DOHH2 (cell line): ENCODE measurements at regions not wholly inside any gene's neighbourhood (a gene's known extent, or its start where the extent isn't known, plus 50 kb on each side); places are given as distances from the start of the nearest gene placed in this dataset.

ENCODE experiments used
- H3F3A ChIP-seq: fragments of 200-600 bp; sonication (generic), shearing (Covaris generic); 2 replicates; pipeline ENCODE4 v1.6.0; 2016; ENCODE audit warnings: antibody characterized with exemption, mild to moderate bottlenecking; ENCODE audit not compliant: control insufficient read depth, insufficient read depth
- H3K27ac ChIP-seq: fragments of 200-600 bp; sonication (generic); 2 replicates; pipeline ENCODE4 v1.5.1; 2014; ENCODE audit warnings: low read depth, mild to moderate bottlenecking, low read length, moderate library complexity
- H3K27me3 ChIP-seq: fragments of 200-600 bp; sonication (generic); 2 replicates; pipeline ENCODE4 v1.6.1; 2014; ENCODE audit warnings: mild to moderate bottlenecking, low read length, mixed read lengths; ENCODE audit not compliant: control insufficient read depth
- H3K36me3 ChIP-seq: fragments of 200-600 bp; sonication (generic); 2 replicates; pipeline ENCODE4 v1.6.1; 2014; ENCODE audit warnings: mild to moderate bottlenecking, low read length, moderate library complexity, mixed read lengths; ENCODE audit not compliant: control insufficient read depth
- H3K4me1 ChIP-seq: fragments of 200-600 bp; sonication (generic); 2 replicates; pipeline ENCODE4 v1.6.1; 2014; ENCODE audit warnings: mild to moderate bottlenecking, low read length, mixed read lengths; ENCODE audit not compliant: control insufficient read depth
- H3K4me2 ChIP-seq: fragments of 200-600 bp; sonication (generic); 2 replicates; pipeline ENCODE4 v1.6.0; 2014; ENCODE audit warnings: mild to moderate bottlenecking, low read length, moderate library complexity
- H3K4me3 ChIP-seq: fragments of 200-600 bp; sonication (generic); 2 replicates; pipeline ENCODE4 v1.5.1; 2014; ENCODE audit warnings: mild to moderate bottlenecking, low read length, mixed read lengths
- H3K79me2 ChIP-seq: fragments of 200-600 bp; sonication (generic); 2 replicates; pipeline ENCODE4 v1.6.1; 2014; ENCODE audit warnings: mild to moderate bottlenecking, low read length, mixed read lengths; ENCODE audit not compliant: control insufficient read depth
- H3K9me2 ChIP-seq: fragments of 200-600 bp; sonication (generic); replicated peaks from 2 replicates; pipeline ENCODE4 v1.6.1; 2014; ENCODE audit warnings: mild to moderate bottlenecking, low read length, mixed read lengths; ENCODE audit not compliant: control insufficient read depth
- H3K9me3 ChIP-seq: fragments of 200-600 bp; sonication (generic); 2 replicates; pipeline ENCODE4 v1.6.1; 2014; ENCODE audit warnings: antibody characterized with exemption, low read length, mixed read lengths; ENCODE audit not compliant: control insufficient read depth, insufficient read depth
- H4K20me1 ChIP-seq: fragments of 200-600 bp; sonication (generic); 2 replicates; pipeline ENCODE4 v1.6.0; 2014; ENCODE audit warnings: low read depth, mild to moderate bottlenecking, antibody characterized with exemption, low read length, moderate library complexity; ENCODE audit not compliant: control insufficient read depth, insufficient read depth
- EZH2phosphoT487 ChIP-seq: fragments of 200-600 bp; sonication (generic); IDR thresholded peaks from 2 replicates; pipeline ENCODE4 v1.6.1; 2017; ENCODE audit warnings: borderline replicate concordance, mild to moderate bottlenecking, antibody characterized with exemption, low read length, moderate library complexity, mixed read lengths
- TF ChIP-seq, protein P1 (sequence below): fragments of 200-600 bp; sonication (generic); IDR thresholded peaks from one replicate; pipeline ENCODE4 v1.5.1; 2014; ENCODE audit warnings: antibody characterized with exemption, mild to moderate bottlenecking, low read depth, low read length; ENCODE audit not compliant: poor library complexity, severe bottlenecking

DNA sequence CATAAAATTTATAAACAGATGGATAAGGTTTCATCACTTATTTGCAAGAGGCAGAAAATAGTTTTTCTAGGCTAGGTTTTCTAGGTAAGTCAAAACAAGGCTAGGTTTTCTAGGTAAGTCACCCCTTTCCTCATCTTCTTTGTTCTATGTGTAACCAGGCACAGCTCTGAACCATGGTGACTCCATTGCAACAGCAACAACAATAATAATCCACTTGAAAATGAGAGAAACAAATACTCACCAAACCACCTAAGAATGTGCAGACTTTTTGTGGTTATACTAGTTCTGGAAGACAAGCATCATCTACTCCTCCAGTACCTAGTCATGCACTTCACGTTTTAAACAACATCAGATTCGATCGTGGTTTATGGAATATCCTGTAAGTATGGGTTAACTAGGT lies 237.4 kb upstream of the ACVR2A start:
- H3K36me3 ChIP-seq, result no peaks in the 10 kb centered on the region
- no peaks in the 10 kb centered on the region for H3K27me3 ChIP-seq
- H3K4me3 ChIP-seq, result no peak overlapping the region
- H3K79me2 ChIP-seq, result no peaks in the 10 kb centered on the region
- H3K27ac ChIP-seq, result no peak overlapping the region
- H3K4me2 ChIP-seq, result no peak overlapping the region
- no peaks in the 10 kb centered on the region for H3K4me1 ChIP-seq
- no peaks in the 10 kb centered on the region for H3K9me2 ChIP-seq
- H3F3A ChIP-seq, result no peaks in the 10 kb centered on the region
- TF ChIP-seq, protein P1, sequence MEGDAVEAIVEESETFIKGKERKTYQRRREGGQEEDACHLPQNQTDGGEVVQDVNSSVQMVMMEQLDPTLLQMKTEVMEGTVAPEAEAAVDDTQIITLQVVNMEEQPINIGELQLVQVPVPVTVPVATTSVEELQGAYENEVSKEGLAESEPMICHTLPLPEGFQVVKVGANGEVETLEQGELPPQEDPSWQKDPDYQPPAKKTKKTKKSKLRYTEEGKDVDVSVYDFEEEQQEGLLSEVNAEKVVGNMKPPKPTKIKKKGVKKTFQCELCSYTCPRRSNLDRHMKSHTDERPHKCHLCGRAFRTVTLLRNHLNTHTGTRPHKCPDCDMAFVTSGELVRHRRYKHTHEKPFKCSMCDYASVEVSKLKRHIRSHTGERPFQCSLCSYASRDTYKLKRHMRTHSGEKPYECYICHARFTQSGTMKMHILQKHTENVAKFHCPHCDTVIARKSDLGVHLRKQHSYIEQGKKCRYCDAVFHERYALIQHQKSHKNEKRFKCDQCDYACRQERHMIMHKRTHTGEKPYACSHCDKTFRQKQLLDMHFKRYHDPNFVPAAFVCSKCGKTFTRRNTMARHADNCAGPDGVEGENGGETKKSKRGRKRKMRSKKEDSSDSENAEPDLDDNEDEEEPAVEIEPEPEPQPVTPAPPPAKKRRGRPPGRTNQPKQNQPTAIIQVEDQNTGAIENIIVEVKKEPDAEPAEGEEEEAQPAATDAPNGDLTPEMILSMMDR, result no peak
- no peak for TF ChIP-seq EZH2phosphoT487
- H4K20me1 ChIP-seq, result no peaks in the 10 kb centered on the region
- H3K9me3 ChIP-seq, result no peaks in the 10 kb centered on the region

DNA sequence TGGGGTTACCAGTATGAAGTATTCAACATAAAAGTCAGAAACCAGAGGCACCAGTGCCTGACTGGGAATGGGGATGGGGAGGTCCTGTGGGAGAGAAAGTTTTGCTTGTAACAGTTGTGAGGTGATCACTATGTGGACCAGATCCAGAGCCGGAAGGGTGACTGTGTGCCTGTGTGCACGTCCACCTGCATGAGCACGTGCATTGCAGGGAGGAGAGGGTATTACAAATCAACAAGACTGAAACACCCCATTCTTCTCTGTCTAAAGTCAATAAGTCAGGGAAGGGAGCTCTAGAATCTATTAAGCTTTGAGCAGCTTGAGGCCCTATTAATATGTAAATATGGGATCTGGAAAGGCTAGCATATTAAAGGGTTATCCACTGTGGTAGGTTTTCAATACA lies 241.0 kb upstream of the ACVR2A start:
- H4K20me1 ChIP-seq, result no peaks in the 10 kb centered on the region
- TF ChIP-seq, protein P1, result no peak
- no peak for TF ChIP-seq EZH2phosphoT487

DNA sequence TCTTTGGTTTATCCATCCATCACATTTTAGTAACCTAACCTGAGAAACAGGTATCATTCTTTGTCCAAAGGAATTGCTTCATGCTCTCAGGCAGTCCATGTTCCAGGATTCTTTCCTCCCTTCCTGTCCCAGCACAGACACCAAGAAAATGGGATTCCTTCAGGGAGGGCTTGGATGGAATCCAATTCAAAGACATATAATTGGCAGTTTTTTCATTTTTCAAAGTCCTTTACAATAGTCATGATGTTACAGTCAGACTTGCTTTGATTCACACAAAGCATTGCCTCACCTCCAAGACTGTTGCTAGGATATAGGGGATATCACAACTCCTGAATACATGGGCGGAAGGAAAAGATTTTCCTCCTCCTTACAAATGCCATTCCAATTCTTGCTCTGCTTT lies 241.4 kb upstream of the ACVR2A start:
- Histone ChIP-seq H3K27ac (no peak overlapping the region), H3K36me3 (no peaks in the 10 kb centered on the region), H4K20me1 (no peaks in the 10 kb centered on the region), H3K9me3 (no peaks in the 10 kb centered on the region), H3K4me1 (no peaks in the 10 kb centered on the region), H3K27me3 (no peaks in the 10 kb centered on the region), H3K9me2 (no peaks in the 10 kb centered on the region), H3K4me3 (no peak overlapping the region), H3K79me2 (no peaks in the 10 kb centered on the region), H3F3A (no peaks in the 10 kb centered on the region), H3K4me2 (no peak overlapping the region)
- no peak for TF ChIP-seq EZH2phosphoT487
- TF ChIP-seq, protein P1, result no peak

More for the DNA sequence above, 241.0 kb upstream of the ACVR2A start:
- Histone ChIP-seq H3K79me2 (no peaks in the 10 kb centered on the region), H3K4me1 (no peaks in the 10 kb centered on the region), H3K27me3 (no peaks in the 10 kb centered on the region), H3K4me2 (no peak overlapping the region), H3K4me3 (no peak overlapping the region), H3K9me2 (no peaks in the 10 kb centered on the region), H3K27ac (no peak overlapping the region), H3K36me3 (no peaks in the 10 kb centered on the region), H3F3A (no peaks in the 10 kb centered on the region), H3K9me3 (no peaks in the 10 kb centered on the region)

DNA sequence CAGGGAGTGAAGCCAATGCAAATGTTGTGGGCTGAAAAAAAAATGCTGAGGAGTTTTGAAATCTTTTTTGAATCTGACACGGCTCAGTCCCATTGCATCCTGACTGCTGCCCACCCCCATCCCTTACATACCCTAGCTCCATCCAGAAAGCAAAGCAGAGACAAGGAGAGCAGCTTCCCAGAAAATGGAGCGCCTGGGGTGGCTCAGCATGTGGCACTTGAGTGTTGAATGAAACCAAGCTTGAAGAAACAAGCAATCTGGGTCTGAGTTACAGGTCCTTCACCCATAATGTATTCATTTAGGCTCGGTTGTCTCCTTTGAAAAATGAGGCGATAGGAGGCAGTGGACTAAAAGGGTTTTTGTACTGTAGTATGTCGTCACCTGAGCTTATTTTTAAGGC lies 244.2 kb upstream of the ACVR2A start:
- H3K36me3 ChIP-seq, result no peaks in the 10 kb centered on the region
- no peaks in the 10 kb centered on the region for H3F3A ChIP-seq
- H3K9me3 ChIP-seq, result no peaks in the 10 kb centered on the region
- H3K4me3 ChIP-seq, result no peak overlapping the region
- TF ChIP-seq, protein P1, result no peak
- no peak for TF ChIP-seq EZH2phosphoT487
- no peak overlapping the region for H3K4me2 ChIP-seq
- no peaks in the 10 kb centered on the region for H3K4me1 ChIP-seq
- H3K79me2 ChIP-seq, result no peaks in the 10 kb centered on the region
- no peaks in the 10 kb centered on the region for H3K9me2 ChIP-seq
- H4K20me1 ChIP-seq, result no peaks in the 10 kb centered on the region
- H3K27me3 ChIP-seq, result no peaks in the 10 kb centered on the region
- no peak overlapping the region for H3K27ac ChIP-seq
